ENCODE measurements at regions not wholly inside any gene's neighbourhood (a gene's known extent, or its start where the extent isn't known, plus 50 kb on each side); places are given as distances from the start of the nearest gene placed in this dataset.
"Not testable (repeated sequence)": the region's sequence is repeated elsewhere in the genome, so short reads cannot be mapped to it uniquely, and the experiment has no call there.

- 52% methylated on average over 2 of the region's 3 CpGs; no CpG with 5 or more reads in 1 of the 2 experiments for WGBS, 2 experiments (ENCODE audit: insufficient coverage in 1 of 2, insufficient read length in 1 of 2)
- not testable (repeated sequence) for H3K9me3 ChIP-seq (ENCODE audit: control insufficient read depth, low read length); H3K27me3 ChIP-seq (ENCODE audit: control insufficient read depth, insufficient read depth, low read length, poor library complexity, severe bottlenecking); H3K4me1 ChIP-seq (ENCODE audit: control insufficient read depth, insufficient read depth, low read length); H3K27ac ChIP-seq (ENCODE audit: low read depth, low read length); H3K4me3 Mint-ChIP-seq; H3K36me3 ChIP-seq (ENCODE audit: control insufficient read depth, insufficient read depth, low read length); DNase-seq; H3K27me3 Mint-ChIP-seq (ENCODE audit: insufficient read depth); H3K4me3 ChIP-seq (ENCODE audit: low read length); H3K27ac Mint-ChIP-seq; H3K4me1 Mint-ChIP-seq; H3K9ac ChIP-seq (ENCODE audit: extremely low read depth, low read length, poor library complexity, severe bottlenecking); H3K36me3 Mint-ChIP-seq (ENCODE audit: low read depth)
- H3K9me3 Mint-ChIP-seq: peaks cover 13% of the 10 kb centered on the region
Measured at GRCh38 chr2:89948102-89948501, 1256.6 kb downstream of the RPIA start.

- no CpG with 5 or more reads among the region's 2 CpGs for WGBS, 2 experiments (ENCODE audit: insufficient coverage in 1 of 2, insufficient read length in 1 of 2)
- not testable (repeated sequence) for H3K4me1 ChIP-seq (ENCODE audit: control insufficient read depth, insufficient read depth, low read length); H3K36me3 Mint-ChIP-seq (ENCODE audit: low read depth); H3K9me3 ChIP-seq (ENCODE audit: control insufficient read depth, low read length); H3K9ac ChIP-seq (ENCODE audit: extremely low read depth, low read length, poor library complexity, severe bottlenecking); H3K36me3 ChIP-seq (ENCODE audit: control insufficient read depth, insufficient read depth, low read length); H3K27ac Mint-ChIP-seq; DNase-seq; H3K4me1 Mint-ChIP-seq; H3K27ac ChIP-seq (ENCODE audit: low read depth, low read length); H3K4me3 ChIP-seq (ENCODE audit: low read length); H3K4me3 Mint-ChIP-seq; H3K27me3 ChIP-seq (ENCODE audit: control insufficient read depth, insufficient read depth, low read length, poor library complexity, severe bottlenecking); H3K27me3 Mint-ChIP-seq (ENCODE audit: insufficient read depth)
- H3K9me3 Mint-ChIP-seq: peaks cover 20% of the 10 kb centered on the region
Measured at GRCh38 chr2:89950807-89951206, 1259.3 kb downstream of the RPIA start.

- DNase-seq; H3K36me3 Mint-ChIP-seq (ENCODE audit: low read depth); H3K4me3 ChIP-seq (ENCODE audit: low read length); H3K4me1 ChIP-seq (ENCODE audit: control insufficient read depth, insufficient read depth, low read length); H3K9me3 ChIP-seq (ENCODE audit: control insufficient read depth, low read length); H3K4me3 Mint-ChIP-seq; H3K27ac ChIP-seq (ENCODE audit: low read depth, low read length); H3K27ac Mint-ChIP-seq; H3K27me3 Mint-ChIP-seq (ENCODE audit: insufficient read depth); H3K4me1 Mint-ChIP-seq; H3K9ac ChIP-seq (ENCODE audit: extremely low read depth, low read length, poor library complexity, severe bottlenecking); H3K27me3 ChIP-seq (ENCODE audit: control insufficient read depth, insufficient read depth, low read length, poor library complexity, severe bottlenecking); H3K36me3 ChIP-seq (ENCODE audit: control insufficient read depth, insufficient read depth, low read length): not testable (repeated sequence)
- H3K9me3 Mint-ChIP-seq: peaks cover 23% of the 10 kb centered on the region
- WGBS, 2 experiments (ENCODE audit: insufficient coverage in 1 of 2, insufficient read length in 1 of 2): 86 to 94% methylated on average over 2 to 3 of the region's 3 CpGs
Measured at GRCh38 chr2:89957236-89957635, 1265.8 kb downstream of the RPIA start.

- not testable (repeated sequence) for H3K9me3 ChIP-seq (ENCODE audit: control insufficient read depth, low read length); H3K4me3 ChIP-seq (ENCODE audit: low read length); H3K27ac ChIP-seq (ENCODE audit: low read depth, low read length); H3K36me3 ChIP-seq (ENCODE audit: control insufficient read depth, insufficient read depth, low read length); DNase-seq; H3K4me1 ChIP-seq (ENCODE audit: control insufficient read depth, insufficient read depth, low read length); H3K27ac Mint-ChIP-seq; H3K4me3 Mint-ChIP-seq; H3K4me1 Mint-ChIP-seq; H3K36me3 Mint-ChIP-seq (ENCODE audit: low read depth); H3K27me3 ChIP-seq (ENCODE audit: control insufficient read depth, insufficient read depth, low read length, poor library complexity, severe bottlenecking); H3K27me3 Mint-ChIP-seq (ENCODE audit: insufficient read depth); H3K9ac ChIP-seq (ENCODE audit: extremely low read depth, low read length, poor library complexity, severe bottlenecking)
- H3K9me3 Mint-ChIP-seq: peaks cover 18% of the 10 kb centered on the region
- no CpG with 5 or more reads among the region's 3 CpGs for WGBS, 2 experiments (ENCODE audit: insufficient coverage in 1 of 2, insufficient read length in 1 of 2)
Measured at GRCh38 chr2:89959729-89960378, 1268.4 kb downstream of the RPIA start.

- not testable (repeated sequence) for H3K4me3 Mint-ChIP-seq; H3K27ac ChIP-seq (ENCODE audit: low read depth, low read length); H3K4me3 ChIP-seq (ENCODE audit: low read length); H3K9ac ChIP-seq (ENCODE audit: extremely low read depth, low read length, poor library complexity, severe bottlenecking); H3K36me3 Mint-ChIP-seq (ENCODE audit: low read depth); H3K4me1 Mint-ChIP-seq; H3K27me3 ChIP-seq (ENCODE audit: control insufficient read depth, insufficient read depth, low read length, poor library complexity, severe bottlenecking); H3K4me1 ChIP-seq (ENCODE audit: control insufficient read depth, insufficient read depth, low read length); H3K9me3 ChIP-seq (ENCODE audit: control insufficient read depth, low read length); H3K27me3 Mint-ChIP-seq (ENCODE audit: insufficient read depth); DNase-seq; H3K36me3 ChIP-seq (ENCODE audit: control insufficient read depth, insufficient read depth, low read length); H3K27ac Mint-ChIP-seq
- H3K9me3 Mint-ChIP-seq: peaks cover 20% of the 10 kb centered on the region
- no CpG with 5 or more reads among the region's 2 CpGs for WGBS, 2 experiments (ENCODE audit: insufficient coverage in 1 of 2, insufficient read length in 1 of 2)
Measured at GRCh38 chr2:89960570-89960969, 1269.1 kb downstream of the RPIA start.

- 48% methylated on average over 3 of the region's 3 CpGs; no CpG with 5 or more reads in 1 of the 2 experiments for WGBS, 2 experiments (ENCODE audit: insufficient coverage in 1 of 2, insufficient read length in 1 of 2)
- H3K9me3 ChIP-seq (ENCODE audit: control insufficient read depth, low read length); H3K27me3 ChIP-seq (ENCODE audit: control insufficient read depth, insufficient read depth, low read length, poor library complexity, severe bottlenecking); H3K9ac ChIP-seq (ENCODE audit: extremely low read depth, low read length, poor library complexity, severe bottlenecking); H3K36me3 Mint-ChIP-seq (ENCODE audit: low read depth); H3K27ac Mint-ChIP-seq; DNase-seq; H3K27me3 Mint-ChIP-seq (ENCODE audit: insufficient read depth); H3K4me3 ChIP-seq (ENCODE audit: low read length); H3K4me3 Mint-ChIP-seq; H3K4me1 Mint-ChIP-seq; H3K4me1 ChIP-seq (ENCODE audit: control insufficient read depth, insufficient read depth, low read length); H3K36me3 ChIP-seq (ENCODE audit: control insufficient read depth, insufficient read depth, low read length); H3K27ac ChIP-seq (ENCODE audit: low read depth, low read length): not testable (repeated sequence)
- H3K9me3 Mint-ChIP-seq: peaks cover 41% of the 10 kb centered on the region
Measured at GRCh38 chr2:89968567-89968966, 1277.1 kb downstream of the RPIA start.

GRCh38 chr2:89969190-89969589 is 1277.7 kb downstream of the RPIA start:
- H3K4me1 Mint-ChIP-seq; H3K9me3 ChIP-seq (ENCODE audit: control insufficient read depth, low read length); DNase-seq; H3K27me3 ChIP-seq (ENCODE audit: control insufficient read depth, insufficient read depth, low read length, poor library complexity, severe bottlenecking); H3K36me3 Mint-ChIP-seq (ENCODE audit: low read depth); H3K27ac Mint-ChIP-seq; H3K36me3 ChIP-seq (ENCODE audit: control insufficient read depth, insufficient read depth, low read length); H3K27me3 Mint-ChIP-seq (ENCODE audit: insufficient read depth); H3K4me3 Mint-ChIP-seq; H3K27ac ChIP-seq (ENCODE audit: low read depth, low read length); H3K4me1 ChIP-seq (ENCODE audit: control insufficient read depth, insufficient read depth, low read length); H3K4me3 ChIP-seq (ENCODE audit: low read length); H3K9ac ChIP-seq (ENCODE audit: extremely low read depth, low read length, poor library complexity, severe bottlenecking): not testable (repeated sequence)
- H3K9me3 Mint-ChIP-seq: peaks cover 42% of the 10 kb centered on the region
- WGBS, 2 experiments (ENCODE audit: insufficient coverage in 1 of 2, insufficient read length in 1 of 2): 69% methylated on average over 3 of the region's 4 CpGs; no CpG with 5 or more reads in 1 of the 2 experiments
